GM12878 (cell line): ENCODE measurements at regions not wholly inside any gene's neighbourhood (a gene's known extent, or its start where the extent isn't known, plus 50 kb on each side); places are given as distances from the start of the nearest gene placed in this dataset.

Experiments used
- ATAC-seq: fragments of 200-7000 bp; cut with Tn5 transposase; 3 replicates; pipeline ENCODE4 v1.9.1; 2020; ENCODE audit warnings: mild to moderate bottlenecking, moderate library complexity
- BruUV-seq: library from RNA; stranded (reverse); fragments of 400-500 nt; replicated peaks from 2 replicates; lab custom pipeline; 2021; lab: Mats Ljungman, UMichigan
- CTCF ChIA-PET: fragments of 300-600 bp; sonication (Branson Sonifier 250); formaldehyde crosslinking; extraction: SDS; loops from one replicate; lab custom pipeline; 2021; ENCODE audit warnings: inconsistent platforms; lab: Yijun Ruan, JAX
- POLR2A ChIA-PET: fragments of 350-600 bp; formaldehyde crosslinking; extraction: SDS; loops from one replicate; lab custom pipeline; 2021; ENCODE audit warnings: inconsistent platforms; lab: Charles Lee
- RAD21 ChIA-PET: fragments of 300-600 bp; sonication (Branson Sonifier 250); formaldehyde crosslinking; loops from one replicate; lab custom pipeline; 2023; ENCODE audit warnings: antibody characterized with exemption; ENCODE audit not compliant: unreplicated experiment; lab: Charles Lee
- SMC1A ChIA-PET: fragments of 300-600 bp; sonication (Branson Sonifier 250); formaldehyde crosslinking; loops from one replicate; lab custom pipeline; 2023; ENCODE audit not compliant: unreplicated experiment, uncharacterized antibody; lab: Charles Lee
- DNase-seq: peaks from one replicate; pipeline ENCODE4 v3.0.0-alpha.2; 2011; ENCODE audit warnings: low read depth, low spot score
- FAIRE-seq: peaks from 3 replicates; lab custom pipeline; 2011; peaks lifted over from hg19 to GRCh38; lab: Jason Lieb, UNC
- H2AFZ ChIP-seq: 2 replicates; pipeline ENCODE4 v1.6.0; 2011; ENCODE audit warnings: low read depth, low read length, control low read depth; ENCODE audit not compliant: control insufficient read depth
- H3K27ac ChIP-seq: 2 replicates; pipeline ENCODE4 v1.5.1; 2011; ENCODE audit warnings: control low read depth; ENCODE audit not compliant: control insufficient read depth, insufficient read depth
- H3K27me3 ChIP-seq, 2 experiments: replicated peaks in 1 of 2; 2 replicates each; pipeline versions ENCODE4 v1.6.0 to v1.6.1; 2011; ENCODE audit warnings: low read length in 1 of 2; ENCODE audit not compliant: control insufficient read depth in 2 of 2, insufficient read depth in 2 of 2
- H3K36me3 ChIP-seq, 2 experiments: 2 replicates each; pipeline ENCODE4 v1.5.1; 2011; ENCODE audit warnings: low read length in 1 of 2; ENCODE audit not compliant: control insufficient read depth in 2 of 2, insufficient read depth in 2 of 2
- H3K4me1 ChIP-seq: 2 replicates; pipeline ENCODE4 v1.6.1; 2011; ENCODE audit warnings: mild to moderate bottlenecking, low read length, moderate library complexity, mixed read lengths; ENCODE audit not compliant: control insufficient read depth, insufficient read depth
- H3K4me2 ChIP-seq: 2 replicates; pipeline ENCODE4 v1.6.0; 2011; ENCODE audit warnings: control low read depth; ENCODE audit not compliant: control insufficient read depth, insufficient read depth
- H3K4me3 ChIP-seq: fragments of 200-600 bp; sonication (generic); 2 replicates; pipeline ENCODE4 v1.5.1; 2016
- H3K79me2 ChIP-seq: 2 replicates; pipeline ENCODE4 v1.6.0; 2011; ENCODE audit warnings: low read length; ENCODE audit not compliant: control insufficient read depth, insufficient read depth
- H3K9ac ChIP-seq: 2 replicates; pipeline ENCODE4 v1.8.0; 2011; ENCODE audit warnings: low read length, control low read depth, mixed read lengths; ENCODE audit not compliant: control insufficient read depth, insufficient read depth
- H3K9me3 ChIP-seq: replicated peaks from 3 replicates; pipeline ENCODE4 v1.5.1; 2011; ENCODE audit warnings: mild to moderate bottlenecking, low read length; ENCODE audit not compliant: control insufficient read depth, insufficient read depth
- H4K20me1 ChIP-seq: 2 replicates; pipeline ENCODE4 v1.6.0; 2011; ENCODE audit not compliant: control insufficient read depth, insufficient read depth
- CEBPB ChIP-seq, 2 experiments: fragments of 150-350 bp in 1 of 2; IDR thresholded peaks; 2 replicates each; pipeline ENCODE4 v1.6.1; 2012 to 2014; ENCODE audit warnings: low read depth in 2 of 2, low read length in 2 of 2, borderline replicate concordance in 1 of 2, inconsistent platforms in 1 of 2
- CEBPZ ChIP-seq: fragments of 150-350 bp; IDR thresholded peaks from 2 replicates; pipeline ENCODE4 v1.6.1; 2016; ENCODE audit warnings: low read depth, low read length
- HCFC1 ChIP-seq: fragments of 150-350 bp; IDR thresholded peaks from 2 replicates; pipeline ENCODE4 v1.6.1; 2014; ENCODE audit warnings: low read length
- MEF2A ChIP-seq: IDR thresholded peaks from 2 replicates; pipeline ENCODE4 v1.6.1; 2011; ENCODE audit warnings: low read depth, mild to moderate bottlenecking, low read length, moderate library complexity; ENCODE audit not compliant: insufficient read depth
- PAX5 ChIP-seq: IDR thresholded peaks from 2 replicates; pipeline ENCODE4 v1.6.1; 2011; ENCODE audit warnings: low read depth, low read length, borderline replicate concordance
- RFX5 ChIP-seq: IDR thresholded peaks from 2 replicates; pipeline ENCODE4 v1.6.1; 2011; ENCODE audit warnings: low read depth, low read length, improper control_type of control experiment
- WGBS: methylation state at CpG from one replicate; pipeline ENCODE4 v1.1.6; 2016; ENCODE audit warnings: low lambda C conversion rate; ENCODE audit not compliant: insufficient replicate concordance, insufficient coverage; ENCODE audit errors: missing lambda C conversion rate; 5-methylcytosine and 5-hydroxymethylcytosine counted together
- in situ Hi-C: fragments of 300-500 bp; cut with MboI; formaldehyde crosslinking; loops from 9 replicates; pipeline ENCODE4 v1.14.3; 2018; ENCODE audit warnings: mixed read lengths
- intact Hi-C: fragments of 100-400 bp; cut with micrococcal nuclease; formaldehyde crosslinking; loops from one replicate; pipeline ENCODE4 v1.14.2; 2022; ENCODE audit not compliant: unreplicated experiment

GRCh38 chr14:51495319-51495718 is 156.4 kb upstream of the FRMD6 start:
- POLR2A ChIA-PET: no interaction called here

More at GRCh38 chr14:51495319-51495718, 156.4 kb upstream of the FRMD6 start:
- Histone ChIP-seq H3K9ac (no peak overlapping the region), H3K79me2 (no peaks in the 10 kb centered on the region), H2AFZ (no peak overlapping the region), H3K27me3 (no peaks in the 10 kb centered on the region; a peak in 1 of 4 replicates), H3K9me3 (no peaks in the 10 kb centered on the region; the same call in 1 of the 3 replicates), H3K4me2 (no peak overlapping the region), H3K36me3 (no peaks in the 10 kb centered on the region), H3K4me1 (no peaks in the 10 kb centered on the region), H4K20me1 (no peaks in the 10 kb centered on the region), H3K4me3 (no peak overlapping the region), H3K27ac (no peak overlapping the region)
- intact Hi-C loops (loop anchor here (5.0 kb wide), 1 partner anchor 52 kb away; no protein-coding TSS in a partner anchor), in situ Hi-C loops (no loop called here)
- DNase-seq: no peak
- FAIRE-seq: no peak
- ChIA-PET RAD21 (no interaction called here), CTCF (interaction anchor here (1.0 kb wide), 1 partner anchor 46 kb away, joined by 3 read pairs; no protein-coding TSS in a partner anchor), SMC1A (no interaction called here)
- TF ChIP-seq MEF2A (no peak), CEBPZ (no peak), PAX5 (no peak), CEBPB (IDR thresholded peaks at IDR 0.05; ENCODE audit: borderline replicate concordance in 1 of 2, low read depth in 2 of 2, low read length in 2 of 2) (no peak), HCFC1 (no peak), RFX5 (no peak)
- ATAC-seq: no peak
- WGBS: 0% methylated on average over 2 of the region's 2 CpGs
- BruUV-seq: no TSS peak
